ENCODE measurements at regions not wholly inside any gene's neighbourhood (a gene's known extent, or its start where the extent isn't known, plus 50 kb on each side); places are given as distances from the start of the nearest gene placed in this dataset.
A peak's percentile ranks its signal among the peaks of the same experiment; 100 is the strongest.

GRCh38 chr1:234680331-234680904 is 70.4 kb upstream of the IRF2BP2 start:
- no peak for DNase-seq (ENCODE audit: low spot score)

- peak; percentile 33 for DNase-seq (ENCODE audit: low spot score)
These were observed 66.2 kb upstream of the IRF2BP2 start for GRCh38 chr1:234676103-234676594.

DNA sequence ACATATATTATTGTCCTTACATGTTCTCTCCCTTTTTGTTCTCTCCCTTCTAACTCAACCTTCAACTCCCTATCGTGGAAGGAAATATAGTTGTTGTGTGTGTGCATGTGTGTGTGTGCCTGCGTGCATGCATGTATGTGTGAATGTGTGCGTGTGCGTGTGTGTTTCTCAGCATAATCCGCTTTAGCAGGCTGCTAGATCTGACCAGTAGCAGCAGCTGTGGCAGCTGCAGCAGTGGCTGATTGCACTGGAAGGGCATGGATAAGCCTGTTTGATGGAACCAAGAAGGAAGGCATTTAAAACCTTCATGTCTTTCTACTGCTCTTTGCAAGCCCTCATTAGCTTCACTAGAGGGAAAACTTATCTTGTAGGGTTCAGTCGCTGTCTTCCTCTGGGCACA is 65.6 kb upstream of the IRF2BP2 start:
- no peak for DNase-seq (ENCODE audit: low spot score)

- DNase-seq (ENCODE audit: low spot score): no peak
These were observed 65.0 kb upstream of the IRF2BP2 start for GRCh38 chr1:234675006-234675405.

DNA sequence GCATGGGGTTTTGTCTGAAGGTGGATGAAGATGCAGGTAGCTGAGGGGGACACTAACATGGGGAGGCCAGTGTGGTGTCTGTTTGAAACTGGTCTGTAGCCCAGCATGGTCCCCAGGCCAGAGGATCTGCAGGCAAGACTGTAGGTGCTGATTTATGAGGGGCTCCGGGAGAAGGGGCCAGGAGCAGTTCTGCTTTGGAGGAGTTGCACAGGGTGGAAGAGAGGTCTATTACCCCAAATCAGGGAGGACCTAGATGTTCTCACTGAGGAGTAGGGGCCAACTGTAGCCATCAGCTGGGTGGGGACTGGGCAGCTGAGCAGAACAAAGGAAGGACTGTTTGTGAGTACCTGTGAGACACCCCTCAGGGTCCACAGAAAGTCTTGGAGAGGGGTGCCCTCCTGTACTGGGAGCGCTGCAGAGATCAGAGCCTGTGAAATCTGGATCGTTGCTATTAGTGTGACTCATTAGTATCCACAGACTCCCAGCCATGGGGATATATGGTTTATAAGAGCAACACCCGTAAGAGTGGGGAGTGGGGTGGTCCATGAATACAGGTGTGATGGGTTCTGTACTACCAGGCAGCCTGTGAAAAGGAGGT is 64.3 kb upstream of the IRF2BP2 start:
- no peak for DNase-seq (ENCODE audit: low spot score)

DNA sequence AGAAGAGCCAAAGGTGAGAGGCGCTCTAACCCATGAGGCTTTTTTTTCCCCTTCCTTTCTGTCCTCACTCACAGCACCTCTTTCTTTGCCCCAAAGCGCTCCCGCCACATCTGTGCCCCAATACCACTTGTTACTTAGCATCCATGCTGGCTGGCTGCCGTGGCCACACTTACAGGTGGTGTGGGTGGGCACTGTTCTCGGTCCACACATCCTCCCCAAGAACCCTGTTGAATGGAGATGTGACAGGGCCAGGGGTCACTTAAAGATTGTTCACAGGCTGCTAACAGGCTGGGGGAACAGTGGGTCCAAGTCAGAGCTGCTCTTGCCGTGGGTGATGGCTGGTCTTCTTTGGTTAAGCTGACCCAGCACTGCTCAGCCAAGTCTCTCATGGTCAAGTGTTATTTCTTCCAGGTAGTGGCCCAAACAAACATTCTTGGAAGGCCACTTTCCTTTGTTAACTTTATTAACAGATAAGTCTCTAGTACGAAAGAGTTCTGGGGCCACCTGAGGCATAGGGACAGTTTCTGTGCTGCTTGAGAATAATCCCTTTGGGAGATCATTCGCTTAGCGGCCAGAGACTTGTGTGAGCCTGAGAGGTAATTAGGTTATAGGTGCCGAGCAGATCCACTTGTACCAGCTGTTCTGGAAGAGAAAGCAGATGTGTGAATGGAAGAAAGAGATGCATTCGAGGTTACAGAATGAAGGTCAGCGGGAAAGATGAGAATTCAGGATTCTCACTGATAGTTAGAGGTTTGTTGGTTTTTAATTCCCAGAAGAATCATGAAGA is 62.6 kb upstream of the IRF2BP2 start:
- DNase-seq (ENCODE audit: low spot score): no peak

- DNase-seq (ENCODE audit: low spot score): no peak
These were observed 61.1 kb upstream of the IRF2BP2 start for GRCh38 chr1:234670967-234671626.

DNA sequence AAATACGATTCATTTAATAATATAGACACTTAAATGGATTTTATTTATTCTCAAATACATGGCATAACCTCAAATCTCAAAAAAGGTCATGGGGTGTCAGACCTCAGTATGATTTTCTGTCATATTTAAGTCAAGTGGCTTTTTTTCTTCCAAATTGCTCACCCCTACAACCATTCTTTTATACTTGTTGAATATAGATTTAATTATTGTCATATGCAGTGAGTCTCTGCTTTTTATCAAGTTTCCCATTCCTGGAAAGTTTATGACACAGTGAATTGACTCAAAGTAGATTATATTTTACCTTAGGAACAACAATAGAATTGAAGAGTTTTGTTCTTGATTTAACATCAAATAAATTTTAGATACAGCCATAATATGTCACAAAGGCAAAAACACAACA is 59.5 kb upstream of the IRF2BP2 start:
- no peak for DNase-seq (ENCODE audit: low spot score)

GRCh38 chr1:234668577-234668955 is 58.6 kb upstream of the IRF2BP2 start:
- DNase-seq (ENCODE audit: low spot score): no peak

- no peak for DNase-seq (ENCODE audit: low spot score)
These were observed 57.9 kb upstream of the IRF2BP2 start for GRCh38 chr1:234667600-234668576.

GRCh38 chr1:234666761-234667160 is 56.8 kb upstream of the IRF2BP2 start:
- no peak for DNase-seq (ENCODE audit: low spot score)

DNA sequence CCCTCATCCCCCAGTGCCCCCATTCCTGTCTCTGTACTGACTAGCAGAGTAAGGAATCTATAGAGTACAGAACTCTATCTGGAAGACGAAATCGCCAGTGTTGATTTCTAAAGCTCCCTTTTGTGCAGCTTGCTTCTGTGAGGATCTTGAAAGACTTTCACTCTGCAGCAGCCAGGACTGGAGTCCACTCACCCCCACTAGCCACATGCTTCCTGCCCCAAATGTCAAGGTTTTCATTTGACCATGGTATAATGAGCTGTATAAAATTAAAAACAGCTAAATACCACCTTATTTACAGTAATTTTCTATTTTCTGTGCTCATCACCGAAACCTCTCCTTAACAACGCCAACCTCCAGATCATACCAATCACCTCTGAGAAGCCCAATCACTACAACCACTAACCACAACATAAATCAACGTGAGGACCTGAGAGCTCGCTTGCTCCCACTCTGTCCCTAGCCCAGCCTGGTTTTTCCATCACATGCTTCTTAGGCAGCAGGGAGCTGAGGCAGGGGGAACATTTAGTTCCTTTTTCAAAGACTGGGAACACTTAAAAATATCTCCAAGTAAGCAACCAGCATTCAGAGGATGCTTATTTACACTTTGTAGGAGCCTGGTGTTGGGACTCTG is 56.1 kb upstream of the IRF2BP2 start:
- DNase-seq (ENCODE audit: low spot score): no peak

DNA sequence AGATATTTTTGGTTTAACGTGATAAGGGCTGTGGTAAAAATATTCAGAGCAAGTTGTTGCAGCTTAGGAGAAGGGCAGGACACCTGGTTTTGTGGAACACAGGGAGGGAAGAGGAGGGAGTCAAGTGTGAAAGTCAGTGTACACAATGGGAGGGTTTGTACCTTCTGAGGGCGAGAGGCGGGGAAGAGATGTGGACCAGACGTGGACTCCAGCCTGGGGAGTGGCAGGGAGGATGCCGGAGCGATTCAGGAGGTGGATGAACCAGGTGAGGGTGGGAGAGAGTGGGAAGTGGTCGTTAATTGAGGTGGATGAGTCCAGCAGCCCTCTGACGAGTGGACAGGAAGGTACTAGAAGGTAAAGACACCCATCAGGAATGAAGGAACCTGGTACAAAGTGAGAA is 52.2 kb upstream of the IRF2BP2 start:
- no peak for DNase-seq (ENCODE audit: low spot score)

GRCh38 chr1:234661317-234661928 is 51.4 kb upstream of the IRF2BP2 start:
- no peak for DNase-seq (ENCODE audit: low spot score)

DNA sequence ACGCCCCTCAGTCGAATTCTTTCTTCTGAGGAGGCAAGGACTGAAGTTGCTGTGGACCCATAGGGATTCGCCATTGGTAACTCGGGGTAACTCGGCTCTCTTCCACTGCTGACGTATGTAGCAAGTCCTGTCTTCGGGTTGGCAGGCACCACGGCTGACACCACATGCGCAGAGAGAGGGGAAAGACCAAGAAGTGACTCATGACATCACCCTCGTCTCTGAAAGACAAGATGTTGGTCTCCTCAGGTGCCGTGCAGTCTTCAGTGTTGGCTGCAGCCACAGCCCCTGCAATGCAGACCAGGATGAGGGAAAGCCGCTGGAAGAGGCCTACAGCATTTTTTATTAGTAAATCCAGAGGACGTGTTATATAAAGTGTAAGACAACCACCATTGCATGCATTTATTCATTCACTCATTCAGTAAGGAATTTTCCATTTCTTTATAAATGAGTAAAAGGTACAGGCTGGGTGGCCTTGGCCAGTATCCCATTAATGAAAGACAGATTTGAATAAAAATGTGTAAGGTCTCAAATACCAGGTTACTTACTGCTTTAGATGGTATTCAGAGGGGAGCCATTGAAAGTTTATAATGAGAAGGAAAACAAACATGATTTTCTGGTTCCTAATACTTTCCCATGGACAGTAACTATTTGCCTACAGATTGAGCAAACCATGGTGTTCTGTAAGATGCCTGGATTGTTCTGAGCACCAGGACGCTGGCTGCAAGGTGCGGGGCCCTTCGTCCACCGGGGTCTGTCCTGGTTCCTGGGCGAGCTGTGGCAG is 50.7 kb upstream of the IRF2BP2 start:
- no peak for DNase-seq (ENCODE audit: low spot score)

Data from H4 (cell line).